ENCODE measurements at regions not wholly inside any gene's neighbourhood (a gene's known extent, or its start where the extent isn't known, plus 50 kb on each side); places are given as distances from the start of the nearest gene placed in this dataset.

- no peak for TF ChIP-seq TAF1 (IDR thresholded peaks at IDR 0.05; ENCODE audit: low read depth, low read length)
- TF ChIP-seq POLR2A (IDR thresholded peaks at IDR 0.05; ENCODE audit: low read depth, low read length), result no peak
- TF ChIP-seq POLR2AphosphoS5 (IDR thresholded peaks at IDR 0.05; ENCODE audit: low read depth, low read length), result no peak
- no peak for TF ChIP-seq POU2F2 (IDR thresholded peaks at IDR 0.05; ENCODE audit: low read depth, low read length)
- no peak for TF ChIP-seq SPI1 (IDR thresholded peaks at IDR 0.05; ENCODE audit: low read depth, low read length)
- TF ChIP-seq PAX5 (IDR thresholded peaks at IDR 0.05; ENCODE audit: insufficient read depth, low read length, severe bottlenecking), result no peak
These were observed 651.7 kb upstream of the CCDC54 start for GRCh38 chr3:106725566-106725965.

All from GM12891 (cell line).